SK-N-SH (cell line): ENCODE measurements at regions not wholly inside any gene's neighbourhood (a gene's known extent, or its start where the extent isn't known, plus 50 kb on each side); places are given as distances from the start of the nearest gene placed in this dataset.

Experiments
- CTCF ChIA-PET: fragments of 300-600, 350-600 bp; formaldehyde crosslinking; extraction: SDS; loops from one replicate; lab custom pipeline; 2021; lab: Yijun Ruan, JAX
- POLR2A ChIA-PET: fragments of 350-600 bp; sonication (Branson Sonifier 250); formaldehyde crosslinking; extraction: SDS; loops from one replicate; lab custom pipeline; 2020; ENCODE audit warnings: antibody characterized with exemption, inconsistent platforms; lab: Yijun Ruan, JAX
- DNase-seq: peaks from one replicate; pipeline ENCODE4 v3.0.0; 2012
- H2AFZ ChIP-seq: fragments of 200-600 bp; sonication (generic); 2 replicates; pipeline ENCODE4 v1.8.1; 2016; ENCODE audit warnings: antibody characterized with exemption, mild to moderate bottlenecking, low read depth
- H3F3A ChIP-seq: fragments of 200-600 bp; sonication (generic); replicated peaks from 2 replicates; pipeline ENCODE3; 2016; ENCODE audit warnings: antibody characterized with exemption, mild to moderate bottlenecking; ENCODE audit not compliant: insufficient read depth
- H3K27ac ChIP-seq, 2 experiments: fragments of 200-500 bp in 1 of 2; fragments of 200-600 bp in 1 of 2; sonication (Bioruptor generic) in 1 of 2; sonication (generic), shearing (Covaris generic) in 1 of 2; 2 replicates each; pipeline versions ENCODE4 v1.5.1 to v1.6.1; 2014 to 2016; ENCODE audit warnings: low read depth in 2 of 2, inconsistent platforms in 1 of 2, low read length in 1 of 2, mild to moderate bottlenecking in 1 of 2, mixed read lengths in 1 of 2
- H3K27me3 ChIP-seq: fragments of 200-600 bp; sonication (generic), shearing (Covaris generic); 2 replicates; pipeline ENCODE4 v1.6.1; 2016; ENCODE audit warnings: mixed run types; ENCODE audit not compliant: insufficient read depth
- H3K36me3 ChIP-seq, 2 experiments: fragments of 200-500 bp in 1 of 2; fragments of 200-600 bp in 1 of 2; sonication (Bioruptor generic) in 1 of 2; sonication (generic) in 1 of 2; replicated peaks in 1 of 2; 2 replicates each; pipeline versions ENCODE3 to v1.5.1; 2014 to 2016; ENCODE audit warnings: low read length in 1 of 2, mild to moderate bottlenecking in 1 of 2; ENCODE audit not compliant: insufficient read depth in 2 of 2, control insufficient read depth in 1 of 2
- H3K4me1 ChIP-seq, 2 experiments: fragments of 200-500 bp in 1 of 2; fragments of 200-600 bp in 1 of 2; sonication (Bioruptor generic) in 1 of 2; sonication (generic), shearing (Covaris generic) in 1 of 2; 2 replicates each; pipeline versions ENCODE4 v1.5.1 to v1.6.1; 2014 to 2016; ENCODE audit warnings: low read depth in 1 of 2, low read length in 1 of 2, mixed run types in 1 of 2; ENCODE audit not compliant: insufficient read depth in 2 of 2, control insufficient read depth in 1 of 2
- H3K4me2 ChIP-seq: fragments of 200-600 bp; sonication (generic), shearing (Covaris generic); 2 replicates; pipeline ENCODE4 v1.6.1; 2017; ENCODE audit warnings: mixed run types
- H3K4me3 ChIP-seq, 2 experiments: fragments of 200-500 bp in 1 of 2; fragments of 200-600 bp in 1 of 2; sonication (Bioruptor generic) in 1 of 2; sonication (generic), shearing (Covaris generic) in 1 of 2; 2 replicates each; pipeline versions ENCODE4 v1.5.1 to v1.8.1; 2014 to 2016; ENCODE audit warnings: low read depth in 2 of 2, inconsistent platforms in 1 of 2, low read length in 1 of 2, mild to moderate bottlenecking in 1 of 2, mixed read lengths in 1 of 2, moderate library complexity in 1 of 2
- H3K79me2 ChIP-seq: fragments of 200-600 bp; sonication (generic); 2 replicates; pipeline ENCODE4 v1.8.1; 2017; ENCODE audit warnings: mild to moderate bottlenecking; ENCODE audit not compliant: insufficient read depth
- H3K9ac ChIP-seq: fragments of 200-600 bp; sonication (generic); 2 replicates; pipeline ENCODE4 v1.6.1; 2017; ENCODE audit warnings: mixed run types
- H3K9me2 ChIP-seq: fragments of 200-600 bp; sonication (generic); 2 replicates; pipeline ENCODE4 v1.6.1; 2017; ENCODE audit warnings: mixed run types
- H3K9me3 ChIP-seq: fragments of 200-600 bp; sonication (generic); 2 replicates; pipeline ENCODE4 v1.6.1; 2017; ENCODE audit warnings: mixed run types, mild to moderate bottlenecking, moderate library complexity
- H4K20me1 ChIP-seq: fragments of 200-600 bp; sonication (generic); 2 replicates; pipeline ENCODE4 v1.6.1; 2017; ENCODE audit warnings: mild to moderate bottlenecking, mixed run types; ENCODE audit not compliant: insufficient read depth
- EP300 ChIP-seq, 2 experiments: IDR thresholded peaks; 2 replicates each; pipeline versions ENCODE4 v1.4.0 to v1.6.1; 2012; ENCODE audit warnings: borderline replicate concordance in 1 of 2, low read depth in 1 of 2, low read length in 1 of 2
- JUND ChIP-seq: IDR thresholded peaks from 2 replicates; pipeline ENCODE4 v1.4.0; 2012
- MEF2A ChIP-seq: IDR thresholded peaks from 2 replicates; pipeline ENCODE4 v1.4.0; 2012; ENCODE audit warnings: low read depth, borderline replicate concordance
- NFIC ChIP-seq: IDR thresholded peaks from 2 replicates; pipeline ENCODE4 v1.4.0; 2012; ENCODE audit warnings: borderline replicate concordance
- RAD21 ChIP-seq: IDR thresholded peaks from 2 replicates; pipeline ENCODE4 v1.6.1; 2012; ENCODE audit warnings: mild to moderate bottlenecking, low read length
- RCOR1 ChIP-seq: fragments of 150-350 bp; IDR thresholded peaks from 2 replicates; pipeline ENCODE4 v1.6.1; 2017; ENCODE audit warnings: antibody characterized with exemption, low read length
- TCF12 ChIP-seq: IDR thresholded peaks from 2 replicates; pipeline ENCODE4 v1.4.0; 2012
- WGBS: methylation state at CpG from one replicate; pipeline ENCODE4 v1.1.6; 2017; ENCODE audit warnings: low lambda C conversion rate; 5-methylcytosine and 5-hydroxymethylcytosine counted together
- TF ChIP-seq, protein P1 (sequence below): fragments of 200-600 bp; sonication (generic); IDR thresholded peaks from 2 replicates; pipeline ENCODE4 v1.6.1; 2017; ENCODE audit warnings: antibody characterized with exemption, mild to moderate bottlenecking, moderate library complexity
- TF ChIP-seq, protein P2 (sequence below): IDR thresholded peaks from 2 replicates; pipeline ENCODE4 v1.6.1; 2012; ENCODE audit warnings: mild to moderate bottlenecking, low read depth, low read length, moderate library complexity
- TF ChIP-seq, protein P3 (sequence below): IDR thresholded peaks from 2 replicates; pipeline ENCODE4 v1.4.0; 2012; ENCODE audit warnings: low read depth, borderline replicate concordance
- TF ChIP-seq, protein P4 (sequence below): fragments of 150-350 bp; IDR thresholded peaks from 2 replicates; pipeline ENCODE4 v1.6.1; 2016; ENCODE audit warnings: mild to moderate bottlenecking, low read depth, low read length
- TF ChIP-seq, protein P5 (sequence below): fragments of 150-350 bp; IDR thresholded peaks from 2 replicates; pipeline ENCODE4 v1.6.1; 2017; ENCODE audit warnings: antibody characterized with exemption, low read length, low read depth, borderline replicate concordance

DNA sequence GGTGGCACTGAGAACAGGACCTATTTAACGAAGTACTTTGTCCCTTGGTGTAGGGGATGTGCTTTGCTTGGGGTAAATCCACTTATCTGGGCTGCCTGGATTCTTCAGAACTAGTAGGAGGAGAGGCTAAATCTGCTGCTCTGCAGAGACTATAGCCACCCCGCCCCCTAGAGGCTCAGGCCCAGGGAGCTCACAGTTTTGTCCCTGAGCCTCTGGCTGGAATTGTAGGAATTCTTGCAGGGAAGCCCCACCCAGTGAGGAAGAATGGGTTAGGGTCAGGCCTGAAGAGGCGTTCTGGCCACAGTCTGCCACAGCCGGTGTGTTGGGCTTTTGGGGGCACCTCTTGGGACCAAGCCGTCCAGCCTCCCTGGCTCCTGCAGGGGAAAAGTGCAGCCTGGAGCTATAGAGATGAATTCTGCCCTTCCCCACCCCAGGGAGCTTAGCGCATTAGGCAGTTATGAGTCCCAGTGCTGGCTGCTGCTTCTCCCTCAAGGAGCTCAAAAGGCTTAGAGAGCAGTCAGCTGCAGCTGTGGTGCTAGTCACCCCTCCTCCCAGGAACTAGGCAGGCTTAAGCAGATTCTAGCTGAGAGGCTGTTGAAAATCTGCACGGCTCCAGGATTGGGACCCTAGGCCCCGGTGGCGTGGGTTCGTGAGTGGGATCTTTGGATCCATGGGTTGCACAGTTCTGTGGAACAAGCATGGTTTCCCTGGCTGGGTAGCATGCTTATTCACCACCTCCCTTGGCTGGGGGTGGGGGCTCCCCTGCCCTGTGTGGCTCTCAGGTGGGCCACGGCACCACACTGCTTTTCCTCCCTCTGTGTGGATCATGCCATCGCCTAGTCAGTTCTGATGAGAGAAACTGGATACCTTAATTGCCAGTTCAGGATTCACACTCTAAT is 237.4 kb upstream of the TOM1L1 start:
- Histone ChIP-seq H3F3A (no peaks in the 10 kb centered on the region), H3K9ac (no peak overlapping the region), H3K79me2 (no peaks in the 10 kb centered on the region), H3K4me1 (no peaks in the 10 kb centered on the region), H3K4me3 (no peak overlapping the region), H3K9me3 (0 out of 2 replicates have a peak, but pooled peaks cover 5% of the 10 kb centered on the region), H3K4me2 (no peak overlapping the region), H3K27ac (no peak overlapping the region), H4K20me1 (no peaks in the 10 kb centered on the region), H2AFZ (no peak overlapping the region), H3K9me2 (no peaks in the 10 kb centered on the region), H3K27me3 (no peaks in the 10 kb centered on the region), H3K36me3 (no peaks in the 10 kb centered on the region)
- no peak for DNase-seq
- POLR2A ChIA-PET = no interaction called here
- CTCF ChIA-PET = no interaction called here
- WGBS = 40% methylated on average over 12 of the region's 12 CpGs
- TF ChIP-seq RAD21 (no peak), MEF2A (no peak), NFIC (no peak), RCOR1 (no peak)
- TF ChIP-seq, protein P1, sequence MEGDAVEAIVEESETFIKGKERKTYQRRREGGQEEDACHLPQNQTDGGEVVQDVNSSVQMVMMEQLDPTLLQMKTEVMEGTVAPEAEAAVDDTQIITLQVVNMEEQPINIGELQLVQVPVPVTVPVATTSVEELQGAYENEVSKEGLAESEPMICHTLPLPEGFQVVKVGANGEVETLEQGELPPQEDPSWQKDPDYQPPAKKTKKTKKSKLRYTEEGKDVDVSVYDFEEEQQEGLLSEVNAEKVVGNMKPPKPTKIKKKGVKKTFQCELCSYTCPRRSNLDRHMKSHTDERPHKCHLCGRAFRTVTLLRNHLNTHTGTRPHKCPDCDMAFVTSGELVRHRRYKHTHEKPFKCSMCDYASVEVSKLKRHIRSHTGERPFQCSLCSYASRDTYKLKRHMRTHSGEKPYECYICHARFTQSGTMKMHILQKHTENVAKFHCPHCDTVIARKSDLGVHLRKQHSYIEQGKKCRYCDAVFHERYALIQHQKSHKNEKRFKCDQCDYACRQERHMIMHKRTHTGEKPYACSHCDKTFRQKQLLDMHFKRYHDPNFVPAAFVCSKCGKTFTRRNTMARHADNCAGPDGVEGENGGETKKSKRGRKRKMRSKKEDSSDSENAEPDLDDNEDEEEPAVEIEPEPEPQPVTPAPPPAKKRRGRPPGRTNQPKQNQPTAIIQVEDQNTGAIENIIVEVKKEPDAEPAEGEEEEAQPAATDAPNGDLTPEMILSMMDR = no peak

DNA sequence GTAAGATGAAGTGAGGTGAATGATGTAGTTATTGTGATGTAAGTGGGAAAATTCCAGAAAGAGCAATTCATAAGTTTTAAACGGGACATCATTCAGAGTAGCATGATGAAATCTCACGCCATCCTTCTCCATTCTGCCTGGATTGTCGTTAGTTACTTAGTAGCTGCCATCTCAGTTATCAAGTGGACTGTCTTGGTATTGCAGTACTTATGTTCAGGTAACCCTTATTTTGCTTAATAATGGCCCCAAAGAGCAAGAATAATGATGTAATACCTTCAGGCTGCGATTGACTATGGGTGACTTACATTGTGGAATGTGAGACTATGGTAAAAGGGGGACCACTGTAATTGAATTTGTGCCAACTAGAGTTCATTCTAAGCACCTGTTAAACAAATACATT is 234.1 kb upstream of the TOM1L1 start:
- Histone ChIP-seq H3K79me2 (no peaks in the 10 kb centered on the region), H3K9me2 (no peaks in the 10 kb centered on the region), H3K9ac (no peak overlapping the region), H3K27ac (no peak overlapping the region), H3K4me2 (no peak overlapping the region), H3K36me3 (no peaks in the 10 kb centered on the region), H3K4me3 (no peak overlapping the region), H4K20me1 (no peaks in the 10 kb centered on the region), H3K9me3 (no peaks in the 10 kb centered on the region), H3F3A (no peaks in the 10 kb centered on the region), H3K4me1 (no peaks in the 10 kb centered on the region), H3K27me3 (no peaks in the 10 kb centered on the region), H2AFZ (no peak overlapping the region)
- TF ChIP-seq JUND (no peak), EP300 (IDR thresholded peaks at IDR 0.05; ENCODE audit: borderline replicate concordance in 1 of 2, low read depth in 1 of 2, low read length in 1 of 2) (no peak), TCF12 (no peak)
- TF ChIP-seq, protein P2, sequence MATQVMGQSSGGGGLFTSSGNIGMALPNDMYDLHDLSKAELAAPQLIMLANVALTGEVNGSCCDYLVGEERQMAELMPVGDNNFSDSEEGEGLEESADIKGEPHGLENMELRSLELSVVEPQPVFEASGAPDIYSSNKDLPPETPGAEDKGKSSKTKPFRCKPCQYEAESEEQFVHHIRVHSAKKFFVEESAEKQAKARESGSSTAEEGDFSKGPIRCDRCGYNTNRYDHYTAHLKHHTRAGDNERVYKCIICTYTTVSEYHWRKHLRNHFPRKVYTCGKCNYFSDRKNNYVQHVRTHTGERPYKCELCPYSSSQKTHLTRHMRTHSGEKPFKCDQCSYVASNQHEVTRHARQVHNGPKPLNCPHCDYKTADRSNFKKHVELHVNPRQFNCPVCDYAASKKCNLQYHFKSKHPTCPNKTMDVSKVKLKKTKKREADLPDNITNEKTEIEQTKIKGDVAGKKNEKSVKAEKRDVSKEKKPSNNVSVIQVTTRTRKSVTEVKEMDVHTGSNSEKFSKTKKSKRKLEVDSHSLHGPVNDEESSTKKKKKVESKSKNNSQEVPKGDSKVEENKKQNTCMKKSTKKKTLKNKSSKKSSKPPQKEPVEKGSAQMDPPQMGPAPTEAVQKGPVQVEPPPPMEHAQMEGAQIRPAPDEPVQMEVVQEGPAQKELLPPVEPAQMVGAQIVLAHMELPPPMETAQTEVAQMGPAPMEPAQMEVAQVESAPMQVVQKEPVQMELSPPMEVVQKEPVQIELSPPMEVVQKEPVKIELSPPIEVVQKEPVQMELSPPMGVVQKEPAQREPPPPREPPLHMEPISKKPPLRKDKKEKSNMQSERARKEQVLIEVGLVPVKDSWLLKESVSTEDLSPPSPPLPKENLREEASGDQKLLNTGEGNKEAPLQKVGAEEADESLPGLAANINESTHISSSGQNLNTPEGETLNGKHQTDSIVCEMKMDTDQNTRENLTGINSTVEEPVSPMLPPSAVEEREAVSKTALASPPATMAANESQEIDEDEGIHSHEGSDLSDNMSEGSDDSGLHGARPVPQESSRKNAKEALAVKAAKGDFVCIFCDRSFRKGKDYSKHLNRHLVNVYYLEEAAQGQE = no peak
- TF ChIP-seq, protein P3, sequence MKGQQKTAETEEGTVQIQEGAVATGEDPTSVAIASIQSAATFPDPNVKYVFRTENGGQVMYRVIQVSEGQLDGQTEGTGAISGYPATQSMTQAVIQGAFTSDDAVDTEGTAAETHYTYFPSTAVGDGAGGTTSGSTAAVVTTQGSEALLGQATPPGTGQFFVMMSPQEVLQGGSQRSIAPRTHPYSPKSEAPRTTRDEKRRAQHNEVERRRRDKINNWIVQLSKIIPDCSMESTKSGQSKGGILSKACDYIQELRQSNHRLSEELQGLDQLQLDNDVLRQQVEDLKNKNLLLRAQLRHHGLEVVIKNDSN = no peak
- TF ChIP-seq, protein P4, sequence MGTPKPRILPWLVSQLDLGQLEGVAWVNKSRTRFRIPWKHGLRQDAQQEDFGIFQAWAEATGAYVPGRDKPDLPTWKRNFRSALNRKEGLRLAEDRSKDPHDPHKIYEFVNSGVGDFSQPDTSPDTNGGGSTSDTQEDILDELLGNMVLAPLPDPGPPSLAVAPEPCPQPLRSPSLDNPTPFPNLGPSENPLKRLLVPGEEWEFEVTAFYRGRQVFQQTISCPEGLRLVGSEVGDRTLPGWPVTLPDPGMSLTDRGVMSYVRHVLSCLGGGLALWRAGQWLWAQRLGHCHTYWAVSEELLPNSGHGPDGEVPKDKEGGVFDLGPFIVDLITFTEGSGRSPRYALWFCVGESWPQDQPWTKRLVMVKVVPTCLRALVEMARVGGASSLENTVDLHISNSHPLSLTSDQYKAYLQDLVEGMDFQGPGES = no peak
- TF ChIP-seq, protein P5, sequence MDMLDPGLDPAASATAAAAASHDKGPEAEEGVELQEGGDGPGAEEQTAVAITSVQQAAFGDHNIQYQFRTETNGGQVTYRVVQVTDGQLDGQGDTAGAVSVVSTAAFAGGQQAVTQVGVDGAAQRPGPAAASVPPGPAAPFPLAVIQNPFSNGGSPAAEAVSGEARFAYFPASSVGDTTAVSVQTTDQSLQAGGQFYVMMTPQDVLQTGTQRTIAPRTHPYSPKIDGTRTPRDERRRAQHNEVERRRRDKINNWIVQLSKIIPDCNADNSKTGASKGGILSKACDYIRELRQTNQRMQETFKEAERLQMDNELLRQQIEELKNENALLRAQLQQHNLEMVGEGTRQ = no peak
- CTCF ChIA-PET = no interaction called here
- WGBS = 18% methylated on average over 4 of the region's 4 CpGs
- DNase-seq = no peak
- POLR2A ChIA-PET = no interaction called here
